ENCODE measurements at regions not wholly inside any gene's neighbourhood (a gene's known extent, or its start where the extent isn't known, plus 50 kb on each side); places are given as distances from the start of the nearest gene placed in this dataset.

GRCh38 chr13:65964672-65965071 is 1265.5 kb downstream of the PCDH9 start:
- H3K4me1 ChIP-seq (ENCODE audit: control insufficient read depth in 1 of 2, low read depth in 2 of 2): no peaks in the 10 kb centered on the region
- no peak overlapping the region for H3K27ac ChIP-seq
- no peak for TF ChIP-seq CTCF (IDR thresholded peaks at IDR 0.05)
- H3K36me3 ChIP-seq: no peaks in the 10 kb centered on the region
- ATAC-seq (ENCODE audit: insufficient number of reproducible peaks, low FRiP score, low read depth) (no peak), DNase-seq (ENCODE audit: low spot score) (no peak)
- H3K27me3 ChIP-seq (replicated peaks; ENCODE audit: insufficient read depth): no peaks in the 10 kb centered on the region
- no peak overlapping the region for H3K4me3 ChIP-seq
- no peaks in the 10 kb centered on the region for H3K9me3 ChIP-seq

GRCh38 chr13:65959305-65959704 is 1270.8 kb downstream of the PCDH9 start:
- no peaks in the 10 kb centered on the region for H3K27me3 ChIP-seq (replicated peaks; ENCODE audit: insufficient read depth)
- TF ChIP-seq CTCF (IDR thresholded peaks at IDR 0.05): no peak

GRCh38 chr13:65946387-65946786 is 1283.7 kb downstream of the PCDH9 start:
- Histone ChIP-seq H3K27me3 (replicated peaks; ENCODE audit: insufficient read depth) (no peaks in the 10 kb centered on the region), H3K4me3 (no peak overlapping the region), H3K9me3 (no peaks in the 10 kb centered on the region), H3K36me3 (no peaks in the 10 kb centered on the region), H3K4me1 (ENCODE audit: control insufficient read depth in 1 of 2, low read depth in 2 of 2) (peaks cover 9 to 24% of the 10 kb centered on the region in 2 donors), H3K27ac (no peak overlapping the region)
- DNase-seq (ENCODE audit: low spot score) (no peak), ATAC-seq (ENCODE audit: insufficient number of reproducible peaks, low FRiP score, low read depth) (no peak)
- TF ChIP-seq CTCF (IDR thresholded peaks at IDR 0.05): no peak

More at GRCh38 chr13:65959305-65959704, 1270.8 kb downstream of the PCDH9 start:
- Histone ChIP-seq H3K4me3 (no peak overlapping the region), H3K4me1 (ENCODE audit: control insufficient read depth in 1 of 2, low read depth in 2 of 2) (no peaks in the 10 kb centered on the region), H3K9me3 (peaks cover 6% of the 10 kb centered on the region), H3K27ac (no peak overlapping the region), H3K36me3 (no peaks in the 10 kb centered on the region)
- no peak for DNase-seq (ENCODE audit: low spot score)
- ATAC-seq (ENCODE audit: insufficient number of reproducible peaks, low FRiP score, low read depth): no peak

- ATAC-seq (ENCODE audit: insufficient number of reproducible peaks, low FRiP score, low read depth) (no peak), DNase-seq (ENCODE audit: low spot score) (no peak)
- Histone ChIP-seq H3K27me3 (replicated peaks; ENCODE audit: insufficient read depth) (no peaks in the 10 kb centered on the region), H3K4me3 (no peak overlapping the region), H3K4me1 (ENCODE audit: control insufficient read depth in 1 of 2, low read depth in 2 of 2) (peaks cover 9 to 24% of the 10 kb centered on the region in 2 donors), H3K9me3 (no peaks in the 10 kb centered on the region), H3K27ac (no peak overlapping the region), H3K36me3 (no peaks in the 10 kb centered on the region)
- TF ChIP-seq CTCF (IDR thresholded peaks at IDR 0.05): no peak
Measured at GRCh38 chr13:65943708-65944107, 1286.4 kb downstream of the PCDH9 start.

GRCh38 chr13:65943024-65943423 is 1287.1 kb downstream of the PCDH9 start:
- H3K4me3 ChIP-seq: no peak overlapping the region
- no peak for ATAC-seq (ENCODE audit: insufficient number of reproducible peaks, low FRiP score, low read depth)

More at GRCh38 chr13:65943024-65943423, 1287.1 kb downstream of the PCDH9 start:
- Histone ChIP-seq H3K36me3 (no peaks in the 10 kb centered on the region), H3K9me3 (no peaks in the 10 kb centered on the region), H3K27ac (no peak overlapping the region), H3K4me1 (ENCODE audit: control insufficient read depth in 1 of 2, low read depth in 2 of 2) (peaks cover 9 to 24% of the 10 kb centered on the region in 2 donors), H3K27me3 (replicated peaks; ENCODE audit: insufficient read depth) (no peaks in the 10 kb centered on the region)
- DNase-seq (ENCODE audit: low spot score): no peak
- no peak for TF ChIP-seq CTCF (IDR thresholded peaks at IDR 0.05)
